Duodenal mucosa (tissue), 2 donors: ENCODE measurements at regions not wholly inside any gene's neighbourhood (a gene's known extent, or its start where the extent isn't known, plus 50 kb on each side); places are given as distances from the start of the nearest gene placed in this dataset.

Source experiments
- H3K27ac ChIP-seq: one replicate; pipeline ENCODE4 v1.7.0; 2013; ENCODE audit warnings: low read depth, low read length
- H3K27me3 ChIP-seq, 2 donors: one replicate each; pipeline ENCODE4 v1.7.0; 2013; ENCODE audit warnings: low read length in 2 of 2, control low read depth in 1 of 2; ENCODE audit not compliant: insufficient read depth in 2 of 2, control insufficient read depth in 1 of 2
- H3K36me3 ChIP-seq, 2 donors: one replicate each; pipeline ENCODE4 v1.7.0; 2013; ENCODE audit warnings: low read length in 2 of 2, control low read depth in 1 of 2; ENCODE audit not compliant: insufficient read depth in 2 of 2, control insufficient read depth in 1 of 2
- H3K4me1 ChIP-seq, 2 donors: one replicate each; pipeline ENCODE4 v1.7.0; 2013; ENCODE audit warnings: low read length in 2 of 2, control low read depth in 1 of 2; ENCODE audit not compliant: insufficient read depth in 2 of 2, control insufficient read depth in 1 of 2
- H3K4me3 ChIP-seq, 2 donors: one replicate each; pipeline ENCODE4 v1.7.0; 2013; ENCODE audit warnings: low read length in 2 of 2, low read depth in 1 of 2
- H3K9ac ChIP-seq, 2 donors: one replicate each; pipeline ENCODE4 v1.7.0; 2013; ENCODE audit warnings: low read length in 2 of 2, low read depth in 1 of 2
- H3K9me3 ChIP-seq, 2 donors: one replicate each; pipeline ENCODE4 v1.7.0; 2013; ENCODE audit warnings: low read length in 2 of 2, control low read depth in 1 of 2; ENCODE audit not compliant: control insufficient read depth in 1 of 2

DNA sequence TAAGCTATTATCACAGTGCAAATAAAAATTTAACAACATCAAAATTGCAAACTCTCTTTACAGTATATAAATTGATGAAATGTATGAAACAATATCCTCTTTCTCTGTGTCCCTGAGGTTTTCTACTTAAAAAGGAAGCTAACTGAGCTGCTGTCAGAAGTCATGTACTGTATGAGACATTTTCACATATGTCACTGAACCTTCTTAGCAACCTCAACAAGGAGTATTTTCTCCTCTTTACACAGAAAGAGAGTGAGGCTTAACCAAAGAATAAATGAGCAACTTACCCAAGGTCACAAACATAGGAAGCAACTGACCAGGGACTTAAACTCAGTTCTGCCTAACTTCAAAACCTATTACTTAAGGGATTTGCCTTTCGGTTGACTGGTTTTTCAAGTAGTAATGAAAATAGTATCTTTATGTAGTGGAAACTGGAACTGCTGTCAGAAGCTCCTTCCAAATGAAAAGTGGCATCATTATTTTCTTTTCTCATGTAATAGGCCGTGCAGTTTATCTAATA, 288.9 kb downstream of the LRRIQ3 start:
- no peaks in the 10 kb centered on the region for H3K4me1 ChIP-seq
- H3K36me3 ChIP-seq, result no peaks in the 10 kb centered on the region

DNA sequence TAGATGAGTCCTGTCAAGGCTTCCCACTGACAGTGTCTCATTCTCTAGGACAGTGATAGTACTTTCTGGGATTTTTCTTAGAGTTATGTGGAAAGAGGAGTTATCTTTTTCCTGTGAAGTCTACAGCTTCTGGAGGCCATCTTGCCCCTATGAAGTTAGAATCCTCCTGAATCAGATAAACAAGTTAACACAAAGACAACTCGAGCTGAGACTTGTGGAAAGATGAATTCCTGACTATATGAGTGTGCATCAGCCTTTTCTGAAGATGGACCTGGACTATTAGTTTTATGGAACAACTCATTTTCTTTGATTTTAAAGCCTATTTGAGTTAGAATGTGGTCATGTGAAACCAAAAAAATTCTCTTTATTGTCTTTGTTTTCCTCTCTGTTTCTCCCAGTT, 290.9 kb downstream of the LRRIQ3 start:
- Histone ChIP-seq H3K4me3 (no peak overlapping the region), H3K9ac (no peak overlapping the region), H3K9me3 (no peaks in the 10 kb centered on the region), H3K27ac (no peak overlapping the region), H3K4me1 (no peaks in the 10 kb centered on the region), H3K36me3 (no peaks in the 10 kb centered on the region), H3K27me3 (no peaks in the 10 kb centered on the region)

More for the DNA sequence above, 288.9 kb downstream of the LRRIQ3 start:
- Histone ChIP-seq H3K4me3 (no peak overlapping the region), H3K27ac (no peak overlapping the region), H3K27me3 (no peaks in the 10 kb centered on the region), H3K9me3 (no peaks in the 10 kb centered on the region), H3K9ac (no peak overlapping the region)

DNA sequence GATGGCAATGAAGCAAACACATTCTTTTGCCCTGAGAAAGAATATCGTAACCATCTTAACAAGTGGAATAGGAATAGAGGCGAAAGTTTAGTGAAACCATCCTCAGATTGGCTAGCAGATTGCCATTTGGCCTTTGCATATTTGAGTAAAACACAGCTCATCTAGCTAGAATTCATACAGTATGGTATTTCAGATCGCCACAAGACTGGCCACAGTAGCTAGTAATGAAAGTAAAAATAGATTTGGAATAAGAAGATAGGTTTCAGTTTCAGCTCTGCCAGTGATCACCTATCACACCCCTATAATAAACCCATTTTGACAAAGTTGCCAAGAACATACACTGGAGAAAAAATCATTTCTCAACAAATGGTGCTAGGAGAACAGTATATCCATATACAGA, 294.9 kb downstream of the LRRIQ3 start:
- no peak overlapping the region for H3K4me3 ChIP-seq
- no peak overlapping the region for H3K9ac ChIP-seq
- no peaks in the 10 kb centered on the region for H3K27me3 ChIP-seq
- no peaks in the 10 kb centered on the region for H3K36me3 ChIP-seq
- no peaks in the 10 kb centered on the region for H3K4me1 ChIP-seq
- no peak overlapping the region for H3K27ac ChIP-seq
- H3K9me3 ChIP-seq, result no peaks in the 10 kb centered on the region

DNA sequence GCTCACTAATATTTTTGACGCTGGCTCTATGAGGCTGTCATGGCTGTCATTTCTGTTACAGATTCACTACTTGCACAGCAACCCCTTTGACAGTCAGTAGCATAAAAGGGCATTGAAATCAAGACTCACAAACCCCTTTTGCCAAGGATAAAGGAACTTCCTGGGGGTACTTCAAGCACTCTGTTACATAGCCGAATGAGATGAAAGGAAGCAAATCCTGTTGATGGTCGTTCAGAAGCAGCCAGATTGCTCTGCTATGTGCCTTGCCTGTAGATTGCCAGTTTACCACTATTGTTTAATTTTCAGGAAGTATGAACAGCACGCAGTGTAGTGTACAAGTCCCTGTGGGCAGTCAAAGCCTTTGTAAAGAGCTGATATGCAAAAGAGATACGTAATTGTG, 296.2 kb downstream of the LRRIQ3 start:
- H3K9me3 ChIP-seq, result no peaks in the 10 kb centered on the region
- no peak overlapping the region for H3K27ac ChIP-seq
- H3K36me3 ChIP-seq, result no peaks in the 10 kb centered on the region
- no peak overlapping the region for H3K9ac ChIP-seq
- H3K4me3 ChIP-seq, result no peak overlapping the region
- H3K27me3 ChIP-seq, result no peaks in the 10 kb centered on the region
- H3K4me1 ChIP-seq, result no peaks in the 10 kb centered on the region

DNA sequence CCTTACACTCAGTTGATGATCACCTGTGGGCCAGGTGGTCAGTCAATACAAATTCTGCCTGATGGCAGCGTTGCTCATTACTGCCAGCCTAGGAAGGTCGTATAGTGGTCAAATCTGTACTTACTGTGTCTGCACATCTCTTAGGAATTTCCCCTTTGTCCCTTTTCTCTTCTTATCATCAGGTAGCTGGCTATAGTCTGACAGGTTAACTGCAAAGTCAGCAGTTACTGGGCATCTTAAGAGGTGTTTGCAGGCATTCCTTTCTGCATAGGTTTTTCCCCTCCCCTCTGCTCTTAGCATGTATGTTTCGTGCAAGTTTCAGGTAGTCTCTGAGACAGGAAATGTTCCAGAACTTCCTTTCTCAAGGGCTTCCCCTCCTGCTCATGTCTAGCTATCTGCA, 298.7 kb downstream of the LRRIQ3 start:
- Histone ChIP-seq H3K27ac (no peak overlapping the region), H3K4me3 (no peak overlapping the region), H3K9me3 (no peaks in the 10 kb centered on the region), H3K36me3 (no peaks in the 10 kb centered on the region), H3K4me1 (no peaks in the 10 kb centered on the region), H3K27me3 (no peaks in the 10 kb centered on the region), H3K9ac (no peak overlapping the region)

DNA sequence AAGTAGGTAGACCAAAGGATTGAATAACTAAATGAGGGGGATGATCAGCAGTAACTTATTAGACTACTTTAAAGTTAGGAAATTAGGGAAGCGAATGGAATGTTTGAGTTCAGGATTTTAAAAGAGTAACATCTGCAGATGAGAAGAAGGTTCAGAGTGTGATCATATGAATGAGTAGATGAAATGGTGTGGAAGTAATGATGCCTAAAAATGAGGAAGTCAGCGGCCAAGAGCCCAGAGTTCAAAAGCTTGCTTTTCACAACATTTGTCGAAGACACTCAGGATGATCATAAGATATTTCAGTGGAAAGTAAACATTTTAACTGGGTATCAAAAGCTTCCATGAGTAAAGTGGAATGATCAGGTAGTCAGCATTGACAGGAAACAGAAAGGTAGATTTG, 299.4 kb downstream of the LRRIQ3 start:
- H3K27me3 ChIP-seq, result no peaks in the 10 kb centered on the region

DNA sequence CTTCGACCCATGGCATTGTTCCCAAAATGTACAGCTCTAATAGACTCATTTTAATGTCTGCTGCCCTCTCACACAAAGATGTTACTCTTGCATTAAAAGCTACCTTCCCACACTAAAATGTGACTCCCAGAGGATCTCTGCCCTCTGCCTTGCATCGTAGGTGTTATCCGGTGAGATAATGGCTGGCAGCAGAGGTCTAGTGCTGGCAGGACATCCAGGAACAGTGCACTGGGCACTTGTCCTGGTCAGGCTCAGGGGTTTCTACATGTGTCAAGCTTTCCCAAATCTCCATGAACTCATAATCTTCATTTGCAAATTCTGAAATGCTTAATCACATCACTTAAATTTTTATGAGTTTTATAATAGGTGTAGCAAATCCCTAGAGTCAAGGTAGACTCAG, 310.6 kb downstream of the LRRIQ3 start:
- Histone ChIP-seq H3K27ac (no peak overlapping the region), H3K9me3 (no peaks in the 10 kb centered on the region), H3K4me3 (no peak overlapping the region), H3K9ac (no peak overlapping the region), H3K27me3 (no peaks in the 10 kb centered on the region), H3K4me1 (no peaks in the 10 kb centered on the region), H3K36me3 (no peaks in the 10 kb centered on the region)

More for the DNA sequence above, 299.4 kb downstream of the LRRIQ3 start:
- no peak overlapping the region for H3K4me3 ChIP-seq
- H3K27ac ChIP-seq, result no peak overlapping the region
- no peak overlapping the region for H3K9ac ChIP-seq
- H3K36me3 ChIP-seq, result no peaks in the 10 kb centered on the region
- H3K4me1 ChIP-seq, result no peaks in the 10 kb centered on the region
- H3K9me3 ChIP-seq, result no peaks in the 10 kb centered on the region

DNA sequence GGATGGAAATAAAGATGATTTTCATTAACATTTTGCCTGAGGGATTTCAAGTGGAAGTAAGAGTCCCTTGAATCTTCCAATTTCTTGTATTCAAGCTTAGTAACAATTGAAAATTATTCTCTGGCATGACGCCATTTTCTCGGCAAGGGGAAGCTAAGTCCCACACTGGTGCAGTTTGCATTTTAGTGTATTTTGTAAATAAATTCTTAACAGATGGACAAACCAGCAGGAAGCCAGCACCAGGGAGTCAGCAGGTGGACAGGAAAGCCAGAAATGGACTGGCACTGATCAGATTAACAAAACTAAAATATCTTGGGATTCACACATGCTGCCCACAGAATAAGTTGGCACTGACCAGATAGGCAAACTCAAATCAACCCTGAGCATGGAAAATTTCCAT, 311.3 kb downstream of the LRRIQ3 start:
- Histone ChIP-seq H3K36me3 (no peaks in the 10 kb centered on the region), H3K9ac (no peak overlapping the region), H3K9me3 (no peaks in the 10 kb centered on the region), H3K4me1 (no peaks in the 10 kb centered on the region), H3K4me3 (no peak overlapping the region), H3K27ac (no peak overlapping the region), H3K27me3 (no peaks in the 10 kb centered on the region)

DNA sequence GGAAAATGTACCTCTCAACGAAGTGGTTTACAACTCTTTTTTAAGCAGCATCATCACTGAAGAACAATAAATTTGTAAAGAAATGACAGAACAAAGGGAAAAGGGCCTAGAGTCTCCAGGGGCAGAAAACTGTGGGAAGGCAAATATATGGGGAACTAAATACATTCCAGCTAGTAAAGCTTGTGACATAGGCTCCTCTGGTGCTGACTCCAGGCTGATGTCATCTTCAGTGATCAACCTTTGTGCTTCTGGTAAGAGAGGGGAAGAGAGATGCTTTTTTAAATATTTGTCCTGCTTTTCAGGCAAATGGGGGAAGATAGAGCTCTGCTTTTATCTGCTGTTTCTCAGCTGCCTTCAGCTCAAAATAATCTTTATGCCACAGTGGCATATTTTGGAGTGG, 323.2 kb downstream of the LRRIQ3 start:
- Histone ChIP-seq H3K9ac (no peak overlapping the region), H3K27ac (no peak overlapping the region), H3K4me1 (no peaks in the 10 kb centered on the region), H3K36me3 (no peaks in the 10 kb centered on the region), H3K9me3 (no peaks in the 10 kb centered on the region), H3K4me3 (no peak overlapping the region), H3K27me3 (no peaks in the 10 kb centered on the region)

DNA sequence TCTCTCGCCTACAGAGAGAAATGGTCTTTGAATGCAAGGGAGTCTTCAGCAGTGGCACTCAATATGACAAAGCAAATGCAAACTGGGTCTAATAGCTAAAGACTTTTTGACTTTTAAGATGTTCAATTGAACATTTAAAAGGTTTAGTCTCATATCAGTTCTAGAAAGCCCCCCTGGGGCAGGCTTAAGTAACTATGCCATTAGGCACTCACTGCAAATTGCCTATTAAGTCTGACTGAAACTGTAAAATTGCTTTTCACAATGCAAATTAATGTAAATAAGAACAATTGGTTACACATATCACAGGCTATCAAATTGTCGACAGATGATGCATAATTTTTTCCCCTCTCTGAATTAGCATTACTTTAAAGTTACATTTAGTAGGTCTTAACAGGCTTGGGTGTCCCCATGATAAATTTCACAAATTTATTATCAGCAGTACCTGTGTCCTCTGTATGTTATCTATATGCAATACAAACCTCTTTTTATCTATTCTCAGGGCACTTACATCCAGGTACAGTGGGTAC, 329.1 kb downstream of the LRRIQ3 start:
- Histone ChIP-seq H3K4me1 (no peaks in the 10 kb centered on the region), H3K27me3 (no peaks in the 10 kb centered on the region), H3K9me3 (no peaks in the 10 kb centered on the region), H3K36me3 (no peaks in the 10 kb centered on the region), H3K27ac (no peak overlapping the region), H3K4me3 (no peak overlapping the region), H3K9ac (no peak overlapping the region)

DNA sequence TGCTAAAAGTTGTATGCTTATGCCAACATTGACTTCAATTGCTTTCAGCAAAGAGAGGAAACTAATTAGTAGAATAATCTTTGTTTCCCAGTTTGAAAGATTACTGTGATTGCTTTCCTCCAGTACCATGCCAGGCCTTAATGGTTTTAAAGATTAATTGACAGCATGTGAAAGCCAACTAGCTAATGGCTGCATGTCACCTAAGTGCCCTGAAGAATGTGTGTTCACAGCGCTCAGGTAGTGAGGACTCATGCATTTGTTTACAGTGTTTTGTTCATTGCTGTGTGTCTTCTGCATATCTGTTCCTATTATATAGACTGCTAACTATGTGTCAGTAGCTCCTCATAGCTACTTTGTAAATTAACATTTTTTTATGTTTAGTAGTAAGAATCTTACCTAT, 335.6 kb downstream of the LRRIQ3 start:
- no peak overlapping the region for H3K9ac ChIP-seq
- H3K4me3 ChIP-seq, result no peak overlapping the region
- H3K27ac ChIP-seq, result no peak overlapping the region
- H3K4me1 ChIP-seq, result no peaks in the 10 kb centered on the region
- H3K9me3 ChIP-seq, result no peaks in the 10 kb centered on the region
- no peaks in the 10 kb centered on the region for H3K36me3 ChIP-seq
- H3K27me3 ChIP-seq, result no peaks in the 10 kb centered on the region
